D341Med (cell line): ENCODE measurements at regions not wholly inside any gene's neighbourhood (a gene's known extent, or its start where the extent isn't known, plus 50 kb on each side); places are given as distances from the start of the nearest gene placed in this dataset.

Experiments
- DNase-seq: peaks from one replicate; pipeline ENCODE4 v3.0.0; 2012; ENCODE audit warnings: low spot score

DNA sequence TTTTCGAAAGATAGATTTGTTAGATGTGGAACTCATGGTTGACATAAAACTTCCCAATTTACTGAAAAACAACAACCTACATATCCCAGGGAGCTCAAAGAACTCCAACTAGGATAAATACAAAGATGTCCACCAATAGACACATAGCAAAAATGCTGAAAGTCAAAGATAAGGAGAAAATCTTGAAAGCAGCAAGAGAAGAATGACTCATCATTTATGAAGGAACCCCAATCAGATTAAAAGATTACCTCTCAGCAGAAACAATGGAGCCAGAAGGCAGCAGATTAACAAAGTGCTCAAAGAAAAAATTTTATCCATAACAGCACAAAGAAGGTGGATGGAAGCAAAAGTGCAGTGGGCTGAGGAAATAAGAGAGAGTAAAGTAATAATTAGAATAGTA, 908.6 kb downstream of the SORCS3 start:
- peak; percentile 16 for DNase-seq

DNA sequence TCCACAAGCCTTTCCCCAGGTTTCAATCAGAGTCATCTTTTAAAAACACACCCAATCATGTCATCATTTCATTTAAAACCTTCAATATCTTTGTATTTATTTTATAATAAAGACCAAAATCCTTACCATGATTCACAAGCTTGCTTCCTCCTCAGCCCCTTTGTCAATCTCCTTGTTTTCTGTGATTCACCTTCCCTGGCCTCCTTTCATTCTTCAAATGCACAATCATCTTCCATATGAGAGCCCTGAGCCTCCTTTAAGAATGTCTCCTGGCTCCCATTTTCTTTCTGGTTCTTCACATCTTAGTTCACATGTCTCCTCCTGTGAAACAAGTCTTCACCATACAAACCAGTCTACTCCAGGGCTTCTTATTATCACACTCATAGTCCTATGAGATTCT, 904.0 kb downstream of the SORCS3 start:
- no peak for DNase-seq

DNA sequence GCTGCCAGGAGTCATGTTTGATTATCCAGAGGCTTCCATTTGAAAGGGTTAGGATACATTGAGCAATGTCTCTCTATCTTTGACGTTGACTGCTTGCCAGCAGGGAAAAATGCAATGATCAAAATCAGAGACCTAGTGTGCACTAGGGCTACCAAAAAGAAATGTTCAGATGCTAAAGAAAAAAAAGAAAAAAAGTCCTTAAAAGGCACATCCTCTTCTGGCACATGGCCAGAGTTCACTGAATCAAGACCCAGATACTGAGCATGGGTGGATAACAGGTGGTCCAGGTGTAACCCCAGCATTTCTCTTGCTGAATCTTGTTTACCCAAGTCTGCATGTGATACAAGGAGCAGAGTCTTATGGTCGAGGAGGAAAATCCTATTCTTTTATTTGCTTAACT, 899.3 kb downstream of the SORCS3 start:
- DNase-seq, result no peak

DNA sequence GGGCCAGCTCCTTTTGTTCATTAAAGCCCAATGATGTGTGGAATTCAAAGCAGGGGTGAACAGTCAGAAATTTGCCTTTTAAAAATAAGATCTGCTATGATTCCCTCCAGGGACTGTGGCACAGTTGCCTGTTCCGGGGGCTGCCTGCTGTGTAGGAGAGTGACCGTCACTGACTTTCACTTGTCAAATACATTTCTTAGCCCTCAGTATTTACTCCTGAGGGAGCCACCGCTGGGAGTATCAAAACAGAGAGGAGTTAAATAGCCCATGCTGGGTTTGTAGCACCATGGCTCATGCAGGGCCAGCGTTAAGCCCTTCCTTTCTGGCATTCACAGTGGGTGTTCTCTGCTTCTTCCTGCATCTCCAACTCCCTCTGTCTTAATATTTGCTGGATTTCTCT, 897.8 kb downstream of the SORCS3 start:
- no peak for DNase-seq

DNA sequence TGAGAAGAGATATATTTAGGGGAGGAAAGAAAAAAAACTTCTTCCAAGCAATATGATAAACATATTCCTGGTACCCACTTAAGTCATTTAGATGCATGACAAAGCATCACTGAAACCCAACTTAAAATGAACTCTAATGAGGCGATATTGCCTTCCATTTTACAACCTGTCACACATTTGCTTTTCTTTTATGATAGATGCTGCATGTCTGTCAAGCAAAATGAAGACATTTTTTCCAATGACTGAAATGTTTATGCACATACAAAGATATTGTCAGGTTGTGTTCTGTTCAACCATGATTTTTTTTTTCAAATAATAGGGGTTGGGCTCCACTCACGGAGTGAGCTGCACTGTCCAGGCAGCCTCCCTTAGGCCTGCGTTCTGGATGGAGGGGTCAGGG, 894.4 kb downstream of the SORCS3 start:
- no peak for DNase-seq

DNA sequence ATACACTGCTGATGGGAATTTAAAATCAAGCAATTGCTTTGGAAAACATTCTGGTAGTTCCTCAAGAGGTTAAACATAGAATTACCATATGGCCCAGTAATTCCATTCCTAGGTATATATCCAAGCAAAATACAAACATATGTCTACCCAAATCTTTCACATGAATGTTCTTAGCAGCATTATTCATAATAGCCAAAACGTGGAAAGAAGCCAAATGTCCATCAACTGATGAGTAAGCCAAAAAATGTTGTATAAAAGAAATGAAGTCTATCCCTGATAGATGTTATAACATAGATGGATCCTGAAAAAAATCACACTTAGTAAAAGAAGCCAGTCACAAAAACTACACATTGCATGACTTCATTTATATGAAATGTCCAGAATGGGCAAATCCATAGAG, 893.0 kb downstream of the SORCS3 start:
- DNase-seq, result no peak

DNA sequence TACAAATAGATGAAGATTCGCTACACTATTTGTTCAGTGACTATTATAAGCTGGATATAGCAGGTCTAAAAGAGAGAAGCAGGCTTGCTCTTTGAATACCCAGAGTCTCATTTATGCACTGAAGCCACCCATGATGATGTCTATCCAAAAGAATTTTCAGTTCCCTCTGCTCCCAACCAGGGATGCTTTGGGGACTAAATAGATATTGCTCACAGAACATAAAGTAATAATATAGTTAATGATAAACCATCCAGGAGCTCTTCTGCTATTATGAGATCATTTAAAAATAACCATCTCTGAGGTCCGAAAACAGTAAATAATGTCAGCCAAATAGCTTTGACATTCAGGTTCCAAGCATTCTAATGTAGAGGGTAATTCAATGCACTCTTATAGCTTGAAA, 875.4 kb downstream of the SORCS3 start:
- no peak for DNase-seq

DNA sequence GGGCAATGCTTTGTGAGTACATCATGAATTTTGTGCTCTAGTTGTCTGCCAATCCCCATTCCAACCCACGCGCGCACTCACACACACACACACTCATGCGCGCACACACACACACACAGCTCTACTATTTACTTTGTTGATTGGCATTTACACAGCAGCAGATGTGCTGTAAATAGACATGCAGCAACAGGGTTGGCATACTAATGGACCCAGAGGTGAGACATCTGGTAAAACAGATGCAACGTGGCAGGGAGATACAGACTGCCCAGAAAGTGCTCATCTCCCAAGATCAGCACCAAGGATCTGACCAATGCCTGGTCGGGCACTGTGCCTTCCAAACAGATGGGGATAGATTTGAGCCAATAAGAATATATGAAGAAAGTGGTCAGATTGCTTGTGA, 873.0 kb downstream of the SORCS3 start:
- DNase-seq, result no peak

DNA sequence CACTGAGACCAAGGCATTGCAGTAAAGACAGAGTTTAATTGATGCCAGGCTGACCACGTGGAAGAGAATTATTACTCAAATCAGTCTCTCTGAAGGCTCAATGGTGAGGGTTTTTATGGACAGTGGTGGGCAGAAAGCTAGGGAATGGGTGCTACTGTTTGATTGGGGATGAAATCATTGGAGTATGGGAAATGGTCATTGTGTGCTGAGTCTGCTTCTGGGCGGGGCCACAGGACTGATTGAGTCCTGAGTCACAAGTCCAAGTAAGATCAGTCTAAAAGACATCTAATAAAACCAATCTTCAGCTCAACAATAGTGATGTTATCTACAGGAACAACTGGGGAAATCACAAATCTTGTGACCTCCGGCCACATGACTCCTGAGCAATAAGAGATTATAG, 868.4 kb downstream of the SORCS3 start:
- no peak for DNase-seq

DNA sequence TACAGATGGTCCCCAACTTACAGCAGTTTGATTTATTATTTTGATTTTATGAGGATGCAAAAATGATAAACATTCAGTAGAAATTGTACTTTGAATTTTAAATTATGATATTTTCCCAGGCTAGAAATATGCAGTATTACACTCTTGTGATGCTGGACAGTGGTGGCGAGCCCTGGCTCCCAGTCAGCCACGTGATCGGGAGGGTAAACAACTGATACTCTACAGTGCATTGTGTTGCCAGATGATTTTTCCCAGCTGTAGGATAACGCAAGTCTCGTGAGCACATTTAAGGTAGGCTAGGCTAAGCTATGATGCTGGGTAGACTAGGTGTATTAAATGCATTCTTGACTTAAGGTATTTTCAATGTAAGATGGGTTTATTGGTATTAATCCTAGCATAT, 865.2 kb downstream of the SORCS3 start:
- no peak for DNase-seq

DNA sequence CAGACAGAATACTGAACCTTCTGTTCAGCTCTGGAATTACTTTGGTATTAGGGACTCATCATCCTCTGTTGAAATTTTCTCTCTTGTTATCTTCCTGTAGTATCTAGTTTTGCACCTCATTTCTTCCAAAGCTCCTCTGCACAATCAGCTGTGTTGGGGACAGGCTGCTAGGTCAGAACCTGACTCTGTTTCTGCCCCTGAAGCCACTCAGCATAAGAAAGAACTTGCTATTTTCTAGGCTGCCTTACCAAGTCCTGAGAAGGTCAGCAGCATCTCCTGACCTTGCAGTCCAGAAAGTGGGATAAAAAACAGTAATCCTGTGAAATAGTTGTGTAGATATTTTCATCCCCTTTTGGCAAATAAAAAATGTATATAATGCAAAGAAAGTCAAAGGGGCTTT, 862.6 kb downstream of the SORCS3 start:
- DNase-seq, result no peak

DNA sequence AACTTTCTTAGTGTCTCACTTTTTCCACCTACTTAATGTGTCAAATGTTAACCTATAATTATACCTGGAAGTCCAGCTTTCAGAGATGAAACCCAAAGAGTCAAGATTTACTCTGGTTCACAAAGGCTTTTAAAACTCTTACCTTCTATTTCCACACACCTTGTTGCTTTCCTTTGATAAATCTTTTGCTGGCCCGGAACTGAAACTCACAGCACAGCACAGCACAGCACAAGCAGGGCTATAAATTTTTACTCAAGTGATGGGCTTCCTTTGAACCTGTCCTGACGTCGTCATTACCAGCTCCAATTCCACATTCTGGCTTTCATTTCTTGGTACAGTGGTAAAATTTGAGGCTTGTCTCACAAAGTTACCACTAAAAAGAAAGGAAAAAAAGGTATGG, 861.0 kb downstream of the SORCS3 start:
- no peak for DNase-seq

DNA sequence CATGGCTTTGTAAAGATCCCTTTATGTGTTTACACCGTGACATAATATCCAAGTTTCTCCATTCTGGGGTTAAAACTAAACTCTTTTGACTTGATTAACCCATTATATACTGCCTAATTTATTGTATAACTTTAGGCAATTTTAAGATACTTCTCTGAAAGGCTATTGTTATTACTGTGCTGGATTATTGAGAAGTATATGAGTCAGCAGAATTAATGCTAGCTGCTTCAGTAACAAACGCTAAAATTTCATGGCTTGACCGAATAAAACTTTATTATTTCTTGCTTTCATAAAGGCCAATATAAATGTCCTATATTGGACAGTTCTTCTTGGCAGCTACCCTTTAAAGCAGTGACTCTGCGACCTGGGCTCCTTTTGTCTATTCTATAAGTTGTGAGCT, 853.9 kb downstream of the SORCS3 start:
- no peak for DNase-seq

DNA sequence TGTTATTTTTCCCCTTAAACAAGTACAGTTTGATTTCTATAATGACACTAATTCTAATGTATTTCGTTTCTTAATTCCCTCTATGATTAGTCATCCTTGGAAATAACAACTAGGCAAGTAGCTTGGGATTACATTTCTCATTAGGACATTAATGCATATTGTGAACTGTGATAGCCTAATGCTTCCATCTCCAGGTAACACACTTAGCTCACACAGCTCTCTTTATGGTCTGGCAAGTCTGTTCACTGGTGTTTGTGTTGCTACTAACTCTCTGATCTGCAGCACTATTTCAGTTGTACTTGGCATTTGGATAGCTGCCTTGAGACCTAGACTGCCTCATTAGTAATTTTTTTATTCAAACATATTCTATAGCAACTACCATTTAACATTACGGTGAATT, 853.2 kb downstream of the SORCS3 start:
- DNase-seq, result no peak

DNA sequence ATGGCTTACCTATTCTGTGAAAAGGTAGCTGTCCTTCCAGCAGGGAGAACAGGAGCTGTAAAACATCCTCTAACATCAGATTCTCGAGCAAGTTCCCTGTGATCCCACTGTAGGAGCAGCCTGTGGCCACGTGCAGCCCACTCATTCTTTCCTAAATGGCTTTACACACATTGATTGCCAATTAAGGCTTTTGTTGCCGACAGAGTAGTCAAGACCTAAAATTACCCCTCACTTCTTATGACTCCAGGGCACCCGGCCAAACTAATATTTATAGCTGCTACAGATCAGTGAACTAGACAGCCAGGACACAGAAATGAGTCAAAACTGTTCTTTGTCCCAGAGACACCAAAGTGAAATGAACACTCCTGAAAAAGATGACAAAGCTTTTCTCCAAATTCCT, 832.1 kb downstream of the SORCS3 start:
- DNase-seq, result no peak

DNA sequence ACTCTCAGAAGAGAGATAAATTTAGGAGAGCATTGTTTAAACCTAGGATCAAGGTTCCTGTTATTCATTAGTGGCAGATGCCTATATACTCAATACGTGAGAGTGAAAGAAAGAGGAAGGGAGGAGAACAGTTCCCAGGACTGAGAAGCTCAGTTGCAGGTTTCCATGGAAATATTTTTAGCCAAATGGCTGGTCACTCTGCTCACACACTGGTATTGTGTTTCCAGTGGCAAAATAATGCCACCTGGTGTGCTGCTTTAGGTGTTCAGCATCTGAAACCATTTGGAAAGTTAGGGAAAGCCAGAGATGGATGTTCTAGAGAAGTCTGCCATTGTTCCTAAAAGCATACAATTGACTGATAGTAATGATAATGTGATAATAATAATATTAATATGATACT, 827.7 kb downstream of the SORCS3 start:
- no peak for DNase-seq

DNA sequence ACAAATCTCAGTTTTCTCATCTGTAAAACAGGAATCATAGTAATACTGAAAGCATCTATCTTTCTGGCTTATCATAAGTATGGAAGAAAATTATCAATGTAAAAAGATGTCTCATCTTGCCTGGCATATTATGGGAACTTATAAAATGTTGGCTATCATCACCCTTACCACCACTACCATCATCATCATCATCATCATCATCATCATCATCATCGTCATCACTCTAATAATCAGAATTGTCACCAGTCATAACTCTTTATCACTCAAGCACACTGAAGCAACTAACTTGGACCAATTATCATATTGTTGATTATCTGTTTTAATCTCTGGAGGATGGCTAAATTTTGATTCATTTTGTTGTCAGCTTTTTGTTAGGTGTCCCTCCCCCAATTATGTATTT, 825.4 kb downstream of the SORCS3 start:
- DNase-seq, result no peak

DNA sequence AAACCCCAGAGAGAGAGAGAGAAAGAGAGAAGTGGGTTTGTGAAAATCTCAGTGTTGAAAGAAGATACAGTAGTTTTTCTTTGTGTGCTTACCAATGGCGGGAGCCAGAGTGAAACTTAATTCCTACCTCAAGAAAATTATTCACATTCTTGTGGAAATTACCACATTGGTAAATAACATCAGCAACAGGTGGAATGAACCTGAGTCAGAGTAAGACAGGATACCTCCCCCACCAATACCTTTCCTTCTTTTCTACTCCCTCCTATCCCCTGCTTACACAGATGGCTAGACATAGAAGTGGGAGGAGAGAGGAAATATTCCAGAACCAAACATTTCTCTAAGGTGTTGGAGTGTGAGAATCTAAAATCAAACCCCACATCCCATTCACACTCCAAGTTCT, 793.9 kb downstream of the SORCS3 start:
- no peak for DNase-seq

DNA sequence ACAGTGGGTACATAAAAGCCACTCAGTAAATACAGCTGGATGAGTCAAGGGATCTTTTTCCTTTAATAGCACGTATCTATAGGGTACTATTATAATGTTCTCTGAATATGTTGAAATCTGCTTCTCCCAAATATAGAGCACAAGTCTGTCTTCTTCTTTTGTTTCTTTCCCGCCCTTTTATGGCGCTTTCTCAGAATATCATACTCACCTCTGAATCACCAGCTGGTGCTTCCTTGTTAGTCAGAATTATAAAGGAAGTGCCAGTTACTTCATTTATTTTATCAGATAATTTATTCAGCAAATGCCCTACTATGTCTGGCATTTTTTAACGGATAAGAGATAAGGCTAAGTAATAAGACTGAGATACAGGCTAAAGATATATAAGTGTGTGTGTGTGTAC, 772.9 kb downstream of the SORCS3 start:
- no peak for DNase-seq

DNA sequence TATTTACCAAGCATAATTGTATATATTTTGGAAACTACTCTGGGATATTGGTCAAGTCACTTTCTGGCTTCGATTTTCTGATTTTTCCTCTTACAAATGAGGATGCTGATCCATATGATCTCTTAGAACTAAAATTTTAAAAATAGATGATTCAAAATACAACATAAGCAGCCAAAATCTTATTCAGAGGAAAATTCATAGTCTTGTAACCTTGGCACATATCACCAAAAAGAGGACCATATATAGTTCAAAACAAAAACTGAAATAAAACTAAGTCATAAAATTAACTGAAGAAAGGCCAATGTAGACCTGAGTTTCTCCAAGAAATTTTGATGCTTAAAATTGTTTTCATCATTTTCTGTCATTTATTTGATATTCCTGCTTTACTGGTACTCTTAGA, 768.3 kb downstream of the SORCS3 start:
- no peak for DNase-seq

DNA sequence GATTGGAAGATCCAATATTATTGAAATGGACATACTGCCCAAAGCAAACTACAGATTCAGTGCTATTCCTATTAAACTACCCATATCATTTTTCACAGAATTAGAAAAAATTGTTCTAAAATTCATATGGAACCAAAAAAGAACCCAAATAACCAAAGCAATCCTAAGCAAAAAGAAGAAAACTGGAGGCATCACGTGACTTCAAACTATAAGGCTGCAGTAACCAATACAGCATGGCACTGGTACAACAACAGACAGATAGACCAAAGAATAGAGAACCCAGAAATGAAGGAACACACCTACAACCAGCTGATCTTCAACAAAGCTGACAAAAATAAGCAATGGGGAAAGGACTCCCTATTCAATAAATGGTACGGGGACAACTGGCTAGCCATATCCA, 765.4 kb downstream of the SORCS3 start:
- DNase-seq, result no peak

DNA sequence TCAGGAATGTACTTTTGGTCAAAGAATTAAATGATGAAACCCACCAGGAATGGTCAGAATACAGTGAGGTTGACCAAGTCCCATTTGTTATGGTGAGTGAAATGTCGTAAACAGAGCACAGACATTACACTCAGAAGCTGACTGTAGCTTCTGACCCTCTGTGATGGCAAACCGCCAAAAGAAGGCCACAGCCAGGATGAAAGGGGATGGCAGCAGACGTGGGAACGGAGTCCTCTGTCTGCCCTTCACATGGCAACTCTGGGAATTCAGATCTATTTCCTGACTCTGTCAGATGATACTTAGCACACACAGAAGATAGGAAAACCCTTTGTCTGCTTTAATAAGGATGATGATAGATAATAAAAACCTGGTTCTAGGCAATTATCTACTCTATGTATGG, 757.1 kb downstream of the SORCS3 start:
- DNase-seq, result no peak

DNA sequence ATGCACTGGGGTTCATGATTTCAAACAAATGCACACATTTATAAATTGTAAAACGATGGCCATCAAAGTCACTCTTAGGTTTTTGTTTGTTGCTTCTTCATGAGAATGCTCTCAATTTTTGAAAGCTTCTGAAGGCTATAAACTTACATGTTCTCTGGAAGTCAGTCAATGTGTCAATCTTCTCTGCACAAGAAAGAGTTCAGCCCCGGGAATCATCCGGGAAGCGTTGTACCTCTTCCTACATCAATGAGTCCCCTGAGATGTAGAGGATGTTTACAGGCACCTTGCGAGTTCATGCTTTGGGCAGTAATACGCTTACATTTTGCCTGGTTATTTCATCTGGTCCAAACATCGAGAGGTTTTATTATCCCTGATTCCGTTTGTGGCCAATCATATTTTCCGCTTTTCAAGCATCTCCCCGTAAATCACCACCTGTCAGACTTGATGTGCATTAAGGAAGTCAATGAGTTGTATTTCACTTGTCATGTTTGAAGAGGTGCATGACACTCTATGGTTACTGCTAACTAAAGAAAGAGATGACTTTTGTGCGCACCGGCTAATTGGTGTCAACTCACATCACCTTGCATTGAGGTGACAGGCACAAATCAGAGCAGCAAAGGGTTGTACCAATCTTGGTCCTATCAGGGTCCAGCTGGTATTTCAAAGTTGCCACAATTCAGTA, 750.7 kb downstream of the SORCS3 start:
- DNase-seq, result no peak

DNA sequence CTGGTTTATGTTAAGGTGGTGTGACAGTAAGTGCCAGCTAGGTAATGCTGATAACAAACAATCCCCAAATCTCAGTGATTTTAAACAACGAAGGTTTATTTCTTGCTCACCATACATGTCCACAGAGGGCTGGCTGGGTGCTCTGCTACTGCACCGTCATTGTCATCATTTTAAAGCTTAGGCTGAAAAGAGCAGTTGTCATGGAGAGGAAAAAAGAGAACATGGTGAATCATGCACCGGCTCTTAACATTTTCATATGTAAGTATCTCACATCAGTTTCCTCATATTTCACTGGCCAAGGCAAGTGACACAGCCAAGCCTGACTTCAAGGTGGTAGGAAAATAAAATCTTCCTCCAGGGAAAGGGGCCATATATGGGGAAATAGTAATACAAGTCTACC, 746.9 kb downstream of the SORCS3 start:
- no peak for DNase-seq

DNA sequence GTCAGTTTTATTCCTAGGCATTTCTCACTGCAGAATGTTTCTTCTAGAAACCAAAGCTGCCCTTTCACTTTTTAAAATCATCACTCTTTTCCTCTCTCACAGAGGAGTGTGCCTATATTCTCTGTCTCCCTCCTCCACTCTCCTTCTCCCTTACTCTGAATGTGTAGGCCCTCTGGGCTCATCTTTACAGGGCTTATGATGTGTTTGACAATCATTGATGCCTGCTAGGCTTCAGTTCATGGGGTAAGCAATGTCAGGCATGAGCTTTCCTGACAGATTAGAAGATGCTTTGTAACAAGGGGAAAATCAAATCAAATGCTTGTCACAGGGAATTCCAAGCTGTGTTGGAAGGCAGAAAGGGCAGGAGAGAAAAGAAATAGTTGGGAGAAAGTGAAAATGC, 742.9 kb downstream of the SORCS3 start:
- no peak for DNase-seq
